ENCODE measurements at regions not wholly inside any gene's neighbourhood (a gene's known extent, or its start where the extent isn't known, plus 50 kb on each side); places are given as distances from the start of the nearest gene placed in this dataset.
"Not testable (repeated sequence)": the region's sequence is repeated elsewhere in the genome, so short reads cannot be mapped to it uniquely, and the experiment has no call there.

GRCh38 chr3:40754994-40755393 is 230.2 kb downstream of the ZNF621 start:
- DNase-seq (no peak), ATAC-seq (no peak)
- no peak for TF ChIP-seq CTCF (IDR thresholded peaks at IDR 0.05)
- no peaks in the 10 kb centered on the region for H3K36me3 ChIP-seq
- no peaks in the 10 kb centered on the region for H3K27me3 ChIP-seq (ENCODE audit: low read depth)
- no peak overlapping the region for H3K27ac ChIP-seq
- H3K4me3 ChIP-seq = no peak overlapping the region
- no peaks in the 10 kb centered on the region for H3K9me3 ChIP-seq
- intact Hi-C loops (cut with DNase I) = no loop called here
- H3K4me1 ChIP-seq = no peaks in the 10 kb centered on the region

- Histone ChIP-seq H3K9me3 (no peaks in the 10 kb centered on the region), H3K36me3 (no peaks in the 10 kb centered on the region), H3K27me3 (ENCODE audit: low read depth) (no peaks in the 10 kb centered on the region), H3K4me1 (no peaks in the 10 kb centered on the region), H3K4me3 (no peak overlapping the region), H3K27ac (no peak overlapping the region)
- ATAC-seq (no peak), DNase-seq (no peak)
- intact Hi-C loops (cut with DNase I) = no loop called here
- no peak for TF ChIP-seq CTCF (IDR thresholded peaks at IDR 0.05)
Observed at GRCh38 chr3:40756500-40756899, 231.7 kb downstream of the ZNF621 start.

GRCh38 chr3:40762771-40763170 is 238.0 kb downstream of the ZNF621 start:
- ATAC-seq; intact Hi-C loops (cut with DNase I): not testable (repeated sequence)

GRCh38 chr3:40763807-40764206 is 239.0 kb downstream of the ZNF621 start:
- H3K27ac ChIP-seq = no peak overlapping the region
- DNase-seq = no peak
- H3K4me1 ChIP-seq = no peaks in the 10 kb centered on the region
- H3K36me3 ChIP-seq = no peaks in the 10 kb centered on the region
- ATAC-seq = no peak
- no peak for TF ChIP-seq CTCF (IDR thresholded peaks at IDR 0.05)
- no peak overlapping the region for H3K4me3 ChIP-seq
- intact Hi-C loops (cut with DNase I) = no loop called here
- H3K27me3 ChIP-seq (ENCODE audit: low read depth) = no peaks in the 10 kb centered on the region
- H3K9me3 ChIP-seq = no peaks in the 10 kb centered on the region

More at GRCh38 chr3:40762771-40763170, 238.0 kb downstream of the ZNF621 start:
- H3K27ac ChIP-seq; DNase-seq; H3K36me3 ChIP-seq; H3K4me3 ChIP-seq; H3K27me3 ChIP-seq (ENCODE audit: low read depth); H3K4me1 ChIP-seq; H3K9me3 ChIP-seq: not testable (repeated sequence)

GRCh38 chr3:40764747-40765146 is 240.0 kb downstream of the ZNF621 start:
- no peaks in the 10 kb centered on the region for H3K27me3 ChIP-seq (ENCODE audit: low read depth)
- H3K4me1 ChIP-seq = peaks cover 2% of the 10 kb centered on the region
- ATAC-seq = no peak
- no peak overlapping the region for H3K4me3 ChIP-seq
- no peak for DNase-seq
- H3K36me3 ChIP-seq = no peaks in the 10 kb centered on the region
- TF ChIP-seq CTCF (IDR thresholded peaks at IDR 0.05) = no peak
- intact Hi-C loops (cut with DNase I) = no loop called here
- H3K9me3 ChIP-seq = no peaks in the 10 kb centered on the region
- H3K27ac ChIP-seq = no peak overlapping the region

- peaks cover 11% of the 10 kb centered on the region for H3K4me1 ChIP-seq
- ATAC-seq (no peak), DNase-seq (no peak)
- TF ChIP-seq CTCF (IDR thresholded peaks at IDR 0.05) = no peak
- no peaks in the 10 kb centered on the region for H3K36me3 ChIP-seq
- intact Hi-C loops (cut with DNase I) = no loop called here
- no peaks in the 10 kb centered on the region for H3K9me3 ChIP-seq
- H3K27ac ChIP-seq = no peak overlapping the region
- no peaks in the 10 kb centered on the region for H3K27me3 ChIP-seq (ENCODE audit: low read depth)
- no peak overlapping the region for H3K4me3 ChIP-seq
Observed at GRCh38 chr3:40765884-40766283, 241.1 kb downstream of the ZNF621 start.
